ENCODE measurements at regions not wholly inside any gene's neighbourhood (a gene's known extent, or its start where the extent isn't known, plus 50 kb on each side); places are given as distances from the start of the nearest gene placed in this dataset.

DNA sequence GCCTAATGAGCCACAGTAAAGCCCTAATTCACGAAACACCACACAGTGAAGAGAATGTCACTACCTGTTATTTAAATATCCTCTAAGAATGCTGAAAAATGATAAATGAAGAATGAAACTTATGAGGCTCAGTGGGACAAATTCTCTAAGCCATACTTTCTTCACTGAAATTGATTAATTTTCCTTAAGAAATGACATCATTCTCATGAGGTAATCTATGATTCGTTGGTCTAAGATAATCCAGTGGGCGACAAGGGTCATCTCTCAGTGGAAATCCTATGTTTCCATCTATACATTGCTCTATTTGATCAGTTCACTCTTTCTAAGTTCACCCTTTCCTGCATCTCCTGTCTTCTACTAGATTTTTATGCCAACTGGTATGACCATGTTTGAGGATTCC, 330.4 kb upstream of the ANKRD30A start:
- TF ChIP-seq POLR2A (IDR thresholded peaks at IDR 0.05) (no peak), EP300 (IDR thresholded peaks at IDR 0.05) (no peak)
- TF ChIP-seq, protein P1, sequence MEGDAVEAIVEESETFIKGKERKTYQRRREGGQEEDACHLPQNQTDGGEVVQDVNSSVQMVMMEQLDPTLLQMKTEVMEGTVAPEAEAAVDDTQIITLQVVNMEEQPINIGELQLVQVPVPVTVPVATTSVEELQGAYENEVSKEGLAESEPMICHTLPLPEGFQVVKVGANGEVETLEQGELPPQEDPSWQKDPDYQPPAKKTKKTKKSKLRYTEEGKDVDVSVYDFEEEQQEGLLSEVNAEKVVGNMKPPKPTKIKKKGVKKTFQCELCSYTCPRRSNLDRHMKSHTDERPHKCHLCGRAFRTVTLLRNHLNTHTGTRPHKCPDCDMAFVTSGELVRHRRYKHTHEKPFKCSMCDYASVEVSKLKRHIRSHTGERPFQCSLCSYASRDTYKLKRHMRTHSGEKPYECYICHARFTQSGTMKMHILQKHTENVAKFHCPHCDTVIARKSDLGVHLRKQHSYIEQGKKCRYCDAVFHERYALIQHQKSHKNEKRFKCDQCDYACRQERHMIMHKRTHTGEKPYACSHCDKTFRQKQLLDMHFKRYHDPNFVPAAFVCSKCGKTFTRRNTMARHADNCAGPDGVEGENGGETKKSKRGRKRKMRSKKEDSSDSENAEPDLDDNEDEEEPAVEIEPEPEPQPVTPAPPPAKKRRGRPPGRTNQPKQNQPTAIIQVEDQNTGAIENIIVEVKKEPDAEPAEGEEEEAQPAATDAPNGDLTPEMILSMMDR (IDR thresholded peaks at IDR 0.05) = no peak
